Liver (tissue), 3 donors: ENCODE measurements at regions not wholly inside any gene's neighbourhood (a gene's known extent, or its start where the extent isn't known, plus 50 kb on each side); places are given as distances from the start of the nearest gene placed in this dataset.

ENCODE experiments used
- ATF3 ChIP-seq: IDR thresholded peaks from 2 replicates; pipeline ENCODE4 v1.6.1; 2016; ENCODE audit warnings: antibody characterized with exemption
- EGR1 ChIP-seq, 2 donors: IDR thresholded peaks; 2 replicates each; pipeline ENCODE4 v1.6.1; 2016 to 2018; ENCODE audit warnings: antibody characterized with exemption in 2 of 2, low read depth in 2 of 2
- GABPA ChIP-seq, 2 donors: IDR thresholded peaks in 1 of 2; conservative IDR thresholded peaks in 1 of 2; 2 replicates each; pipeline ENCODE4 v1.6.1; 2016; ENCODE audit warnings: antibody characterized with exemption in 2 of 2, mild to moderate bottlenecking in 1 of 2, moderate library complexity in 1 of 2
- TF ChIP-seq, protein P1 (sequence below): fragments of 150-350 bp; IDR thresholded peaks from 2 replicates; pipeline ENCODE4 v1.5.1; 2017; ENCODE audit warnings: improper control_type of control experiment, low read depth, low read length; ENCODE audit not compliant: missing input control
- TF ChIP-seq, protein P2 (sequence below): IDR thresholded peaks from 2 replicates; pipeline ENCODE4 v1.6.1; 2016; ENCODE audit warnings: antibody characterized with exemption
- donor health status: healthy.
- donor health status: healthy.

GRCh38 chr10:78396754-78397153 lies 363.1 kb downstream of the RPS24 start:
- TF ChIP-seq ATF3 (no peak), GABPA (IDR thresholded peaks at IDR 0.05 in 1 of 2, conservative IDR thresholded peaks at IDR 0.05 in 1 of 2) (no peak), EGR1 (IDR thresholded peaks at IDR 0.05; ENCODE audit: low read depth in 2 of 2) (no peak)
- TF ChIP-seq, protein P1, sequence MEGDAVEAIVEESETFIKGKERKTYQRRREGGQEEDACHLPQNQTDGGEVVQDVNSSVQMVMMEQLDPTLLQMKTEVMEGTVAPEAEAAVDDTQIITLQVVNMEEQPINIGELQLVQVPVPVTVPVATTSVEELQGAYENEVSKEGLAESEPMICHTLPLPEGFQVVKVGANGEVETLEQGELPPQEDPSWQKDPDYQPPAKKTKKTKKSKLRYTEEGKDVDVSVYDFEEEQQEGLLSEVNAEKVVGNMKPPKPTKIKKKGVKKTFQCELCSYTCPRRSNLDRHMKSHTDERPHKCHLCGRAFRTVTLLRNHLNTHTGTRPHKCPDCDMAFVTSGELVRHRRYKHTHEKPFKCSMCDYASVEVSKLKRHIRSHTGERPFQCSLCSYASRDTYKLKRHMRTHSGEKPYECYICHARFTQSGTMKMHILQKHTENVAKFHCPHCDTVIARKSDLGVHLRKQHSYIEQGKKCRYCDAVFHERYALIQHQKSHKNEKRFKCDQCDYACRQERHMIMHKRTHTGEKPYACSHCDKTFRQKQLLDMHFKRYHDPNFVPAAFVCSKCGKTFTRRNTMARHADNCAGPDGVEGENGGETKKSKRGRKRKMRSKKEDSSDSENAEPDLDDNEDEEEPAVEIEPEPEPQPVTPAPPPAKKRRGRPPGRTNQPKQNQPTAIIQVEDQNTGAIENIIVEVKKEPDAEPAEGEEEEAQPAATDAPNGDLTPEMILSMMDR, result no peak
- TF ChIP-seq, protein P2, sequence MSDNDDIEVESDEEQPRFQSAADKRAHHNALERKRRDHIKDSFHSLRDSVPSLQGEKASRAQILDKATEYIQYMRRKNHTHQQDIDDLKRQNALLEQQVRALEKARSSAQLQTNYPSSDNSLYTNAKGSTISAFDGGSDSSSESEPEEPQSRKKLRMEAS, result no peak
